ENCODE measurements at regions not wholly inside any gene's neighbourhood (a gene's known extent, or its start where the extent isn't known, plus 50 kb on each side); places are given as distances from the start of the nearest gene placed in this dataset.

DNA sequence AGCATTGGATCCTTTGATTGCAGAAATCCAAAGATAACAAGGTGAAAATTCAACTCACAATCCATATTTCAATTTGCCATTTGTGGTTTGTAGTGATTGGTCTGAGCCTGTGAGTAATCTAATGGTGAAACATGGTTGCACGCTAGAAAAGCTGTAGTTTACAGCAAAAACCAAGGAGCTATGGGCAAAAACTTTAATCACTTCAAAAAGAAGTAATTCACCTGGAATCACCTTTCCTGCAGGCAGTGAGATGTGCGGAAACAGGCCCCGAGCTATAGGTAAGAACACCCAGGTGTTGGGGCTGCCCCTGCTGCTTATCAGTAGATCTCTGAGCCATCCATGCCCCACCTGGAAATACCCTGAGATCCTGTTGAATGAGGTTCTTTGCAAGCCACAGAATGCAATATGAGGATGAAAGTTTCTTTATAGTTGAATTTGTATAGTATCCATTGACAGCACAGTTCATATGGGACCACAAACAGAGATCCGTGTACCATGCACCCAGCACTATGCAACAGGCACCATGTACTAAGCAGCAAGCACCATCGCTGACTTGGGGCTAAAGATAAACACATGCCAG lies 208.2 kb downstream of the SPP2 start:
- Histone ChIP-seq H3K27ac (no peak overlapping the region), H3K36me3 (no peaks in the 10 kb centered on the region), H3K9me3 (no peaks in the 10 kb centered on the region), H3K27me3 (no peaks in the 10 kb centered on the region), H3K4me1 (peaks cover 0 to 9% of the 10 kb centered on the region in 2 donors), H3K4me3 (replicated peaks in 1 of 3) (no peak overlapping the region)
- TF ChIP-seq POLR2A (IDR thresholded peaks at IDR 0.05) = no peak
- TF ChIP-seq CTCF (IDR thresholded peaks at IDR 0.05) = no peak
- no peak for DNase-seq
- WGBS, 2 donors = 96 to 98% methylated on average over 5 of the region's 5 CpGs
- intact Hi-C loops (cut with DNase I) = no loop called here

DNA sequence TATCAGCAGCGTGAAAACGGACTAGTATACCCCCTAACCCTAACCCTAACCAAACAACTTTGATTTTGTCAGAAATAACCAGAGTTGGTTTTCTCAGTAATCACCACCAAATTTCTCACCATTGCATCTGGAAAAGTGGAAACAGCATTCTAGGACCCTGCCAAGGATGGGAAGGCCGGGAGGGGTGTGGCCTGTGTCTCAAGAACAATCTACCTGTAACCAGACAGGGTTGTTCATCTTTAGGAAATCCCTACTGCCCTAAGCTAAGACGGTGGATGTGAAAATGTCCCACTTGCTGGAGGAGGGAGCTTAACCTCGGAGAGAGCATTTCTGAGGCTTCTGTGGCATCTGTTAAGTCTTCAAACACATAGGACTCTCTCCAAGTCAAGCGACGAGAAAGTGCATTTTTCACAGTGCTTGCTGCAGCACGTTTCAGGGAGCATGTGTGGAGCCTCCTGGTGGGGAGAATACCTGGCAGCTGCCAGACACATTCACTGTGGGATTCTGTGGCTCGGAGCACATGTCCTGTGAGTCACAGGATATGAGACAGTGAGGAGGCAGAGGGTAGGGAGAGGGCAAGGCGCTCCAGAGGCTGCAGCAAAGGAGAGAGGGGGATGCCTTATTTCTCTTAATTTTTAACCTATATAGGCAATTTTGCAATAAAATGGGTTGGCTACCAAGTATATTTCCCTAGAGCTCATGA lies 207.5 kb downstream of the SPP2 start:
- Histone ChIP-seq H3K27me3 (no peaks in the 10 kb centered on the region), H3K4me3 (replicated peaks in 1 of 3) (no peak overlapping the region), H3K36me3 (no peaks in the 10 kb centered on the region), H3K4me1 (peaks cover 0 to 9% of the 10 kb centered on the region in 2 donors), H3K27ac (no peak overlapping the region), H3K9me3 (no peaks in the 10 kb centered on the region)
- intact Hi-C loops (cut with DNase I) = no loop called here
- peak; percentile 8 to 11 for DNase-seq
- 45 to 47% methylated on average over 10 of the region's 10 CpGs for WGBS, 2 donors
- TF ChIP-seq POLR2A (IDR thresholded peaks at IDR 0.05) = no peak
- peak in 2 of 6 experiments; percentile 13 to 23 for TF ChIP-seq CTCF (IDR thresholded peaks at IDR 0.05)

GRCh38 chr2:234256516-234256915 lies 206.0 kb downstream of the SPP2 start:
- H3K27ac ChIP-seq = no peak overlapping the region
- H3K4me3 ChIP-seq (replicated peaks in 1 of 3) = no peak overlapping the region
- WGBS, 2 donors = 67 to 69% methylated on average over 3 of the region's 3 CpGs
- no peaks in the 10 kb centered on the region for H3K27me3 ChIP-seq
- TF ChIP-seq CTCF (IDR thresholded peaks at IDR 0.05) (no peak), POLR2A (IDR thresholded peaks at IDR 0.05) (no peak)
- H3K9me3 ChIP-seq = no peaks in the 10 kb centered on the region
- no peak for DNase-seq
- intact Hi-C loops (cut with DNase I) = no loop called here
- H3K36me3 ChIP-seq = no peaks in the 10 kb centered on the region
- H3K4me1 ChIP-seq = peaks cover 0 to 9% of the 10 kb centered on the region in 2 donors

DNA sequence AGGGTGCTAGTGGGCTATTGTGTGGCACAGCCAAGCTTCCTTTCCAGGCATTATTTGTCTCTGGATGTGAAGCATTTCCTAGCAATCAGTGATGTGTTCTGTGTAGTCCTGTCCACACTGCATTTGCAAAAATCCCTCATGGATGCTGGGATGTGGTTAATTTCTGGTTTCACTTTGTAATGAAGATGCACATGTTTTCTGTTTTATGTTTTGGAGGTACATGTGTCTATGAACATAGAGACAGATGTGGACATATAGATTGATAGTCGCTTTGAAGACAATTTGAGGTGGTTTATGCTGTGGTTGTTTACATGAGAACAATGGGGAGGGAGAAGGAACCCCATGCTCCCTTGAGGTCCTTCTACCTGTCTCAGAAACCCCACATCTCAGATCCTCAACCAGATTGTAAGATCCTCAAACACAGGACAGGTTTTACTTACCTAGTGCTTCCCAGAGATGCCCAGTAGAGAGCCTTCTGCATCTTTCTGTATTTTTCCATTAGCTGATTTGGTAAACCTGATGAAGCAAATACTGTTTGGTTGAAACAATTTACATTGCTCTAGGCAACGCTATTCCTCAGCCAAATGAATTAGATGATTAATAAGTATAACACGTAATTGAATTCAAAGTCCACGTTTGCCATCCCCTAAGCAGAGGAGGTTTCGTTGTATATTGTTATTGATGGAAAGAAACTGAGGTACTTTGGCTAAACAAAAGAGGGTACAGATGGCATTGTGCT lies 204.4 kb downstream of the SPP2 start:
- no peak for TF ChIP-seq POLR2A (IDR thresholded peaks at IDR 0.05)
- no peak for TF ChIP-seq CTCF (IDR thresholded peaks at IDR 0.05)
- Histone ChIP-seq H3K9me3 (no peaks in the 10 kb centered on the region), H3K27me3 (no peaks in the 10 kb centered on the region), H3K4me1 (peaks cover 0 to 9% of the 10 kb centered on the region in 2 donors), H3K4me3 (replicated peaks in 1 of 3) (no peak overlapping the region), H3K27ac (no peak overlapping the region), H3K36me3 (no peaks in the 10 kb centered on the region)
- 90 to 92% methylated on average over 5 of the region's 5 CpGs for WGBS, 2 donors
- intact Hi-C loops (cut with DNase I) = no loop called here
- DNase-seq = no peak

- H3K27me3 ChIP-seq = no peaks in the 10 kb centered on the region
- TF ChIP-seq POLR2A (IDR thresholded peaks at IDR 0.05) = no peak
- no peak for TF ChIP-seq CTCF (IDR thresholded peaks at IDR 0.05)
- no peak for DNase-seq
- H3K36me3 ChIP-seq = no peaks in the 10 kb centered on the region
- 81 to 85% methylated on average over 7 of the region's 7 CpGs for WGBS, 2 donors
- H3K4me3 ChIP-seq (replicated peaks in 1 of 3) = no peak overlapping the region
- intact Hi-C loops (cut with DNase I) = no loop called here
- H3K27ac ChIP-seq = no peak overlapping the region
- peaks cover 0 to 9% of the 10 kb centered on the region in 2 donors for H3K4me1 ChIP-seq
- H3K9me3 ChIP-seq = no peaks in the 10 kb centered on the region
Measured at GRCh38 chr2:234252772-234253171, 202.3 kb downstream of the SPP2 start.

All from thyroid gland (tissue), 4 donors.